Retina (tissue), 1 donor: ENCODE measurements at regions not wholly inside any gene's neighbourhood (a gene's known extent, or its start where the extent isn't known, plus 50 kb on each side); places are given as distances from the start of the nearest gene placed in this dataset.
"Not testable (repeated sequence)": the region's sequence is repeated elsewhere in the genome, so short reads cannot be mapped to it uniquely, and the experiment has no call there.

Source experiments
- DNase-seq: peaks from one replicate; pipeline ENCODE4 v3.0.0-alpha.2; 2016

GRCh38 chr6:170232186-170233002, 58.5 kb downstream of the DLL1 start:
- no peak for DNase-seq

DNA sequence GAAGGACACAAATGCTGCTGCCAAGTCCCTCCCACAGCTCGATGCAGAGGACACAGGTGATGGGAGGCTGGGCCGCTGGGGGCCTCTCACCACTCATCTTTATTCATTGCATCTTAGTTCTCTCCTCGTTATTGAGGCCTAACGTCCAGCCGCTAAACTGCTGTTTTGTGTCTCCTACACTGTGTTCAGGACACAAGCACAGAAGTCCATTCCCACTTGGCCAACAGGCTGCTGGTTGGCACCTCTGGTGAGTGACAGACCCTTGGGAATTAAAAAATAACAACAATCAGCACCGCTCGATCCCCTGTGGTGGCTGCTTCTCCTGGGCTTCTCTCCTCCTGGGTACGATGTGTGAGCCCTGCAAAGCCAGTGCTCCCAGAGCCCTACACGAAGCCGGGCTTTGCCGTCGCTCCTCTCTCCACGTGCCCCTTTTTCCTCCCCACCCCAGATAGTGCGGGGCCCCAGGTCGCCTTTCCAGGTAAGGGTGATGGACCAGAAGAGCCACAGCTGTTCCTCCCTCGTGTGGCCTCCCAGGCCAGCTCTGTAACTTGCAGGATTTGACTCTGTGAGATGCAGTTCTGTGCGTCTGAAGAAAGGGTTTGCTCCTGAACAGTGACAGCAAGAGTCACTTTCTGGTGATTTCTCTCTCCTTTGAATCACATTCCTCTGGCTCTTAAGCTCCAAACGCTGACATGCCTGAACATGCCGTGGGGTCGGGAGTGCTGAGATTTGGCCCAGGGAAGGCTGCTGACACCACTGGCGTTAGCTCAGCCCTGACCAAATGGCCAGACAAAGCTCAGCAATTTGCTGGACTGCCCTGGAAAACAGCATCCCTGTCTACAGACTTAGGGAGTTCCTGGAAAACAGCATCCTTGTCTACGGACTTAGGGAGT, 59.3 kb downstream of the DLL1 start:
- DNase-seq: no peak

DNA sequence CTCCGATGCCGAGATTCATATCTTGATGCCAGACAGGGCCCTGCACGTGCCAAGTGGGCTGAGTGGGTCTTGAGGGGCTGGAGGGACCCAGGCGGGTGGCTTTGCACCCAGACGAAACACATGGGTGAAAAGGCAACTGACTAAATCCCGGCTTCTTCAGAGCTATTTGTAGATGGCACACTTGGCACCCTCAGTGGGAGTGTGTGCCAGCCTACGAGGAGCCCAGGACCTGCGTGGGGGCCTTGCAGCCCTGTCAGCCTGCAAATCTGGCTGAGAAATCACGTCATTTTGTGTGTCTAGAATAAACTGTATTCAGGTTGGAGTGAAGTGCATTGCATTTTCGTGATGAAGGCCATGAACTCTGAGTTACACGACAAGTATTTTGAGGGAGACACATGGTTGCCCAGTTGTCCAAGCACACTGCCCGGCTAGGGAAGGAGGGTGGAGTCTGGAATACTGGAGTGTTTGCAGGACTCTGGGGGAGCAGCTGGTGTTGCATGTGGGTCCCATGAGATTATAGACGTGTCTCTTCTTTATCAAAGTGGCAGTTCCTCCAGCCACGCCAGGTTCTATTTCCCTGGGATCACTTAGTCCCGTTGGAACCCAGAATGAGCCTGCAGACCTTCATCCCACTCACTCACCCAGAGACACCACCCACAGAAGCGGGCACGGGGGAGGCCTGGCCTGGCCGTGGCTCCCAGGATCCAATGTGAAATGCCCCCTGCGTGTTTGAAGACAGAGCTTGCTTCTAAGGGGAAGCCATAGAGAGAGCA, 60.2 kb downstream of the DLL1 start:
- DNase-seq: no peak

DNA sequence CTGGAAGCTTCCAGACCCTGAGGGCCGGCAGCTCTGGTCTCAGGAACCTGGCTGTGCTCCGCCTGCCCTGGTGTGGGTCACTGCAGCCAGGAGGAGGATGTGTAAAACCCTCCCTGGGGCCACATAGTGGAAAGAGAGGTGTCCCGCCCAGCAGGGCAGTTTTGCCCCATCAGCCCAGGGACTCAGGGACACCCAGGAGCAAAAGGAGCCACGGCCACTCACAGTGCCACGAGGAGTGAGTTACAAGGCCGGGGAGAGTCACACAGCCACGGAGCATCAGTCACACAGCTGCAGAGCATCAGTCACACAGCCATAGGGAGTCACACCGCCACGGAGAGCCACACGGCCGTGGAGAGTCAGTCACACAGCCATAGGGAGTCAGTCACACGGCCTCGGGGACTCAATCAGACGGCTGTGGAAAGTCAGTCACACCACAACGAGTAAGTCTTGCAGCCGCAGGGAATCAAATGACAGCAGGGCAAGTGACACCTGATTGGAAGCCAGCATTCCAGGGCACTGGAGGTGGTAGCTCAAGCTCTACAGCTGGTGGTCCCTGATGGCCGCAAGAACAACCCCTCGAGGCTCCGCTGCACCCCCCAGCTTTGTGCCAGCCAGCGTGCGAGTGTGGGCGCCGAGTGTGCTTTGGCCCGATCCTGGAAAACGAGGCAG, 60.9 kb downstream of the DLL1 start:
- no peak for DNase-seq

- no peak for DNase-seq
Observed at GRCh38 chr6:170229396-170229795, 61.5 kb downstream of the DLL1 start.

DNA sequence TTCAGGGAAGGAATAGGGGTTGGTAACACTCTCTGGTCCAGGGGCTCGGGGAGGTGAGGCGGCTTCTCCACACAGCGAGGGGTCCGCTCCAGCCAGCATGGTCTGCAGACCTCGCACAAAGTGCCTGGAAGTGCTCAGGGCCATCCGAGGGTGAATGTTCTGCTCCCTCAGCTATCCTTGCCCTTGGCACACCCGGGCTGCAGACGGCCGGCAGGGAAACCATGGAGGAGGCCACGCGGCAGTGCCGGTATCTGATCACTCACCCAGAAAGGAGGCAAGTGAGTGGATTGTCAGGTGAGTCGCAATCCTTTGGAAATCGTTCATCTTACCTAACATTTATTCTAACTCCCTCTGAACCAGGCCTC, 62.0 kb downstream of the DLL1 start:
- no peak for DNase-seq

DNA sequence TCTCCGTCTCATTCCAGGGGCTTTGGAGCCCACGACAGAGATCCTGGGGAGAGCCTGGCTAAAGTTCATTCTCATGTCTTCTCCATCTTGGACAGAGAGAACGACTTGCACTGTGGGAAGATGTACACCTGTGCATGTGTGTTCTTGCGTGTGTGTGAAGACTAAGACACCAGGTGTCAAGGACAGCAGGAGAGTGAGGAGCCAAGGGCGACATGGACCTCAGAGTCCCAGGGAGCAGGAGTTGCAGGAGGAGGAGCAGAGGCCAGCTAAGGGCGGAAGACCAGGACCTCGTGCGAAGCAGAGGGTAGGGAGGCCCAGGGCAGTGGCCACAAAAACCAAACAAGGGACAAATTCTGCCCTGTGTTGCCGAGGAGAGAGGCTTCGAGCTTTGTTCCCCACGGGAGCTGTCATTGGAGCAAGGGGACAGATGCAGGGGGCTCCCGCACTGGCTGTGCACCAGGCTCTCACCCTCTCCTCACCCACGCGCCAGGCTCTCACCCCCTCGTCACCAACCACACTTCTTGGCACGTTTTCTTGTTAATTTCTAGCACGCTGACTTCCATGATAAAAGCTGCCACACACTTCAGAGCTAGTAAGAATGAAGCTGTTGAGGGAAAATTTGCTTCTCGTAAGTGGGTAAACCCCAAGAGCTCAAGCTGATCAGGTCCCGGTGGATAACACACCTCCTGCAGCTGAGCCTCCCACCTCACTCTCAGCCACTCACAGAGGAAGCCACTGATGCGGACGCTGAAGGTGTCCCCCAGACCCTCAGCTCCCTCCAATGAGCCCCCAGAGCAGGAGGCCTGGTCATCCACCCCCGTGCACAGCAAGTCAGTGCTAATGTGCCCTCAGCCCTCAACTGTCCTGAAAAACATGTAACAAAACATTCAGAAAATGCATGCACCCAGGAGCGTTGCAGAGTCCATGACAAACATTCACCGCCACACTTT, 62.6 kb downstream of the DLL1 start:
- no peak for DNase-seq

DNA sequence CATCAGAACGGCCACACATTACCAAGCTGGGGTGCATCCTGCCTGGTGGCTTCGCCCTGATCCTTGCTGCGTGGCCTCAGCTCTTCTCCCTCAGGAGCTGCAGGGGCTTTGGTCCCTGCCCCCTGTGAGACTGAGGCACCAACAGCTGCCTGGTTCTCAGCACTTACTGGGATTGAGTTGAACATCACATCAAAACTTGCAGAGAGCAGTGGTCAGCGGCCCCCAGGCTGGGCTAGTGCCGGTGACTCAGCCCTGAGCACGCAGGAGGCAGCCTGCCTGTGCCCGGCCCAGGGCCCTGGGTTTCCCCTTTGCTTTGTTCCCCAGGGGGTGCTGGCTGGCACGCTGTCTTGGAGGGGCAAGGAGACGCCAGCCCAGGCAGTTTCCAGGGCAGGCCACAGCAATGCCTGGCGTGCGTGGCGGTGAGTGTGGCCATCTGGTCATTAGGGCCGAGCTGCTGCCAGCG, 63.3 kb downstream of the DLL1 start:
- DNase-seq: no peak

DNA sequence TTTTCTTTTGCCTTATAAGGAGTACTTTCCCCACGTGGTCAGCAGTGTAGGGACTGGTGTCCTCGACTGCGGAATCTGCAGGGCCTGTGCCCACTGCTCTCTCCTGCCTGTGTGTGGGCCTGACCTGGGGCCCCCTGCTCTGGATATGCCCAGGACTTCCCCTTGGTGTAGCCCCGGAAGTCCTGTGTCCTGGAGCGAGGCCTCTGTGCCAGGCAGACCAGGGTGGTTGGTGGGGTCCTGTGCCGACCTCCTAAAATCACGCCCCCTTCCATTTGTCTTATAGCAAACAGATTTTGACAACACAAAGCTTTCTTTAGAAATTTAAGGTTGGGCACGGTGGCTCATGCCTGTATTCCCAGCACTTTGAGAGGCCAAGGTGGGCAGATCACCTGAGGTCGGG, 64.2 kb downstream of the DLL1 start:
- DNase-seq: no peak

- no peak for DNase-seq
Observed at GRCh38 chr6:170225852-170226417, 64.9 kb downstream of the DLL1 start.

DNA sequence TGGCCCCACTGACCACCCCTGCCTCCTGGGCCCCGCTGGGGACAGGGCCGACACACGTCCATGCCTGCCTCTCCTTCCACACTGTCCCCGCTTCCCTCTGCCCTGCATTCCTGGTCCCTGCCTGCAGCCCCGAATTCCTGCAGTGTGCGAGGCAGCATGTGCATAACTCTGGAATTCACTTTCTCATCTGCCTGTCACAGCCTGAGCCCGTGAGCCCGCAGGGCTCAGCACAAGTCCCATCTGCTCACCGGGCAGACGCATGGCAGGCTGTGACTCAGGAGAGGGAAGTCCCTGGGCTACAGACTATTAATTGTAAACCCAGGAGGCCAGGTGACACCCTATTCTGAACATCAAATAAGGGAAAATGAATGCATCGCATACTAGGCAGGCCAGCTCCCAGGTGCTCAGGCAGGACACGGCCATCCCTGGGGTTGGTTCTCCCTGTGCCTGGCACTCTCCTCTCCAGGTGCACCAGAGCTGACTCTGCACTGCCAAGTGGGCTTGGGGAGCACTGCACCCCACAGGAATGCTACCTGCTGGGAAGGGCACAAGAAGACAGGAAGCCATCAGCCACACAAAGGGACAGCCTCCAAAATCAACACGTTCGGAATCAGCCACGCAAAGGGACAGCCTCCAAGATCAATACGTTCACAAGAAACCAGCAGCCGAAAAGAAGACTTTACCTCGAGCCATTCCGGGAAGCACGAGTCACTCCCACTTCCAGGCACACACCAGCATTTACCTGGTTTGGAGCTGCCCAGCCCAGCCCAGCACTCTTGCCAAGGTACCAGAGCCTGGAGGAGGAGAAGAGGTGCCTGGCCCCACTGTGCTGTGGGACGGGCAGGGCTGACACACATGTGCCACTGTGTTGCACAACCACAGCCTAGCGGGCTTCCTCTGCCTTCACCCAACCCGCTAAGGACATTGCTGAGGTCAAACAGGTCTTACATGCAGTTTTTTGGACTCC, 65.9 kb downstream of the DLL1 start:
- peak; percentile 63 for DNase-seq

GRCh38 chr6:170223718-170224693, 66.9 kb downstream of the DLL1 start:
- no peak for DNase-seq

GRCh38 chr6:170222498-170223471, 68.1 kb downstream of the DLL1 start:
- peak; percentile 78 for DNase-seq

- peak; percentile 43 for DNase-seq
Observed at GRCh38 chr6:170221753-170222400, 69.0 kb downstream of the DLL1 start.

DNA sequence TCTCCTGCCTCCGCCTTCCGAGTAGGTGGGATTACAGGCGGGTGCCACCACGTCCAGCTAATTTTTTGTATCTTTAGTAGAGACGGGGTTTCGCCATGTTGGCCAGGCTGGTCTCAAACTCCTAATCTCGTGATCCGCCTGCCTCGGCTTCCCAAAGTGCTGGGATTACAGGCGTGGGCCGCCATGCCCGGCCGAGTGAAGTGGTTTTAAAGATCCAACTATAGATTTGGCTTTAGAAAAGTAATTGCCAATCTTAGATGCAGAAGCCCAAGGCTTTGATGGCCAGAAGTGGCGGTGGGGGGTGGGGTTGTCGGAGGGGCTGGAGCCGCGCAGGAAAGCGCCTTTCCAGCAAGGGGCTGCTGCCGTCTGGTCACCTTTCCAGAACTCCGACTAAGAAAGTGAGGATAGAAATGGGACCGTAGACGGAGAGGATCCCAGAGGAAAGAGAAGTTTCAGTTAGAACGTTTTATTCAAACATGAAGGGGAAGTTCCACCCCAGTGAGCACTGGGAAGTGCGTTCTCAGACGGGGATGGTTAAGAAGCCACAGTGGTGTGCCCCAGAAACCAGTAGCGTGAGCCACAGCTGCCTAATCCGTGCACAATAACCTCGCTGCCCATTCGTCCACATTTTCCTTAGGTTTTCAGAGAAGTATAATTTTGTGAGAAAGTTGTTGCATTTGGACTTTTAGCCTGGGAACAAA, 69.7 kb downstream of the DLL1 start:
- peak; percentile 28 for DNase-seq

DNA sequence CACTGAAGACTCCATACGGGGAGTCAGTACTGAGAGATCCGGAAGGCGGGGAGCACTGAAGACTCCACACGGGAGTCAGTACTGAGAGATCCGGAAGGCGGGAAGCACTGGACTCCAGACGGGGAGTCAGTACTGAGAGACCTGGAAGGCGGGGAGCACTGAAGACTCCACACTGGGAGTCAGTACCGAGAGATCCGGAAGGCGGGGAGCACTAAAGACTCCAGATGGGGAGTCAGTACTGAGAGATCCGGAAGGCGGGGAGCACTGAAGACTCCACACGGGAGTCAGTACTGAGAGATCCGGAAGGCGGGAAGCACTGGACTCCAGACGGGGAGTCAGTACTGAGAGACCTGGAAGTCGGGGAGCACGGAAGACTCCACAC, 77.2 kb downstream of the DLL1 start:
- not testable (repeated sequence) for DNase-seq
